GM23338 (cell line): ENCODE measurements at regions not wholly inside any gene's neighbourhood (a gene's known extent, or its start where the extent isn't known, plus 50 kb on each side); places are given as distances from the start of the nearest gene placed in this dataset.

Experiments used
- CREB1 ChIP-seq: fragments of 250-450 bp; sonication (Bioruptor Pico); IDR thresholded peaks from 2 replicates; pipeline ENCODE4 v1.5.0; 2020; ENCODE audit warnings: low read depth, mild to moderate bottlenecking, moderate library complexity
- JUNB ChIP-seq: IDR thresholded peaks from one replicate; pipeline ENCODE4 v1.6.1; 2016; ENCODE audit warnings: antibody characterized with exemption; ENCODE audit not compliant: unreplicated experiment
- NANOG ChIP-seq: IDR thresholded peaks from 2 replicates; pipeline ENCODE4 v1.6.1; 2016; ENCODE audit warnings: antibody characterized with exemption, borderline replicate concordance
- POLR2AphosphoS5 ChIP-seq: IDR thresholded peaks from 2 replicates; pipeline ENCODE4 v1.6.1; 2016; ENCODE audit warnings: antibody characterized with exemption, low read depth
- REST ChIP-seq: IDR thresholded peaks from one replicate; pipeline ENCODE4 v1.6.1; 2018; ENCODE audit warnings: antibody characterized with exemption; ENCODE audit not compliant: unreplicated experiment
- ZNF114 ChIP-seq: fragments of 250-450 bp; sonication (Bioruptor Pico); IDR thresholded peaks from 2 replicates; pipeline ENCODE4 v1.5.0; 2020; ENCODE audit warnings: mild to moderate bottlenecking, moderate library complexity
- ZNF331 ChIP-seq: fragments of 250-450 bp; sonication (Bioruptor Pico); IDR thresholded peaks from 2 replicates; pipeline ENCODE4 v1.5.0; 2020; ENCODE audit warnings: low read depth, mild to moderate bottlenecking, moderate library complexity
- ZNF462 ChIP-seq: fragments of 250-450 bp; sonication (Bioruptor Pico); IDR thresholded peaks from 2 replicates; pipeline ENCODE4 v1.5.0; 2020; ENCODE audit warnings: mild to moderate bottlenecking, moderate library complexity

- TF ChIP-seq ZNF462 (CRISPR knock-in tag) (no peak), ZNF114 (CRISPR knock-in tag) (no peak), NANOG (no peak), POLR2AphosphoS5 (no peak), JUNB (no peak), REST (no peak), CREB1 (CRISPR knock-in tag) (no peak), ZNF331 (CRISPR knock-in tag) (no peak)
These were observed 146.3 kb upstream of the TRIM24 start (continued) for GRCh38 chr7:138313829-138314178.
